ENCODE measurements at regions not wholly inside any gene's neighbourhood (a gene's known extent, or its start where the extent isn't known, plus 50 kb on each side); places are given as distances from the start of the nearest gene placed in this dataset.
A peak's percentile ranks its signal among the peaks of the same experiment; 100 is the strongest.

DNA sequence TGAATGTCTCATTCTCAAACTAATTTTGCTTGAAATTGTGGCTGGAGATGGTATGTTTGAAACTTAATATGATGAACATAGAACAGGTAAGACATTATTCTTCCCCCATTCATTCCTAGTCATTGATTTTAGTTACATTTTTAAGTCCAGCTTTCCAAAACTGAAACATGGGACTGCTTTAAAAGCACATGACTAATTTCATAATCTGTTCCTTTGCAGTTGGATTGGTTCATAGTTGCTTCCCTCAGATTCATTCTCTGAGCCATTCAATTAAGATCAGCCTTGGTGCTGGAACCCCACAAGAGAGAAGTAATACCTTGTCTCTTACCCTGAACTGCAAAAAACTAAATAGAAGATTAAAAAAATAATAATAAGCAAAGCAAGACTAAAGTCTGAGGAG lies 87.5 kb upstream of the TGFBR2 start:
- H3K27me3 ChIP-seq (ENCODE audit: control insufficient read depth, insufficient read depth, low read length), result no peaks in the 10 kb centered on the region
- H3K9ac ChIP-seq (ENCODE audit: low read length in 3 of 3), result no peak overlapping the region
- H3K27ac ChIP-seq (ENCODE audit: low read depth in 2 of 2, low read length in 2 of 2), result no peak overlapping the region
- H3K36me3 ChIP-seq (ENCODE audit: control insufficient read depth in 2 of 3, insufficient read depth in 3 of 3, low read length in 3 of 3), result no peaks in the 10 kb centered on the region
- no peaks in the 10 kb centered on the region for H3K4me1 ChIP-seq (ENCODE audit: control insufficient read depth in 2 of 3, insufficient read depth in 2 of 3, low read depth in 1 of 3, low read length in 3 of 3)
- FAIRE-seq (no peak), DNase-seq (no peak)
- H3K4me3 ChIP-seq (ENCODE audit: low read length in 3 of 3), result no peak overlapping the region
- intact Hi-C loops (cut with DNase I), result no loop called here
- H3K9me3 ChIP-seq (ENCODE audit: control insufficient read depth in 2 of 3, insufficient read depth in 1 of 3, low read length in 3 of 3), result no peaks in the 10 kb centered on the region
- TF ChIP-seq, protein P1, sequence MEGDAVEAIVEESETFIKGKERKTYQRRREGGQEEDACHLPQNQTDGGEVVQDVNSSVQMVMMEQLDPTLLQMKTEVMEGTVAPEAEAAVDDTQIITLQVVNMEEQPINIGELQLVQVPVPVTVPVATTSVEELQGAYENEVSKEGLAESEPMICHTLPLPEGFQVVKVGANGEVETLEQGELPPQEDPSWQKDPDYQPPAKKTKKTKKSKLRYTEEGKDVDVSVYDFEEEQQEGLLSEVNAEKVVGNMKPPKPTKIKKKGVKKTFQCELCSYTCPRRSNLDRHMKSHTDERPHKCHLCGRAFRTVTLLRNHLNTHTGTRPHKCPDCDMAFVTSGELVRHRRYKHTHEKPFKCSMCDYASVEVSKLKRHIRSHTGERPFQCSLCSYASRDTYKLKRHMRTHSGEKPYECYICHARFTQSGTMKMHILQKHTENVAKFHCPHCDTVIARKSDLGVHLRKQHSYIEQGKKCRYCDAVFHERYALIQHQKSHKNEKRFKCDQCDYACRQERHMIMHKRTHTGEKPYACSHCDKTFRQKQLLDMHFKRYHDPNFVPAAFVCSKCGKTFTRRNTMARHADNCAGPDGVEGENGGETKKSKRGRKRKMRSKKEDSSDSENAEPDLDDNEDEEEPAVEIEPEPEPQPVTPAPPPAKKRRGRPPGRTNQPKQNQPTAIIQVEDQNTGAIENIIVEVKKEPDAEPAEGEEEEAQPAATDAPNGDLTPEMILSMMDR (IDR thresholded peaks at IDR 0.05; ENCODE audit: borderline replicate concordance, extremely low read depth, insufficient read depth), result no peak

DNA sequence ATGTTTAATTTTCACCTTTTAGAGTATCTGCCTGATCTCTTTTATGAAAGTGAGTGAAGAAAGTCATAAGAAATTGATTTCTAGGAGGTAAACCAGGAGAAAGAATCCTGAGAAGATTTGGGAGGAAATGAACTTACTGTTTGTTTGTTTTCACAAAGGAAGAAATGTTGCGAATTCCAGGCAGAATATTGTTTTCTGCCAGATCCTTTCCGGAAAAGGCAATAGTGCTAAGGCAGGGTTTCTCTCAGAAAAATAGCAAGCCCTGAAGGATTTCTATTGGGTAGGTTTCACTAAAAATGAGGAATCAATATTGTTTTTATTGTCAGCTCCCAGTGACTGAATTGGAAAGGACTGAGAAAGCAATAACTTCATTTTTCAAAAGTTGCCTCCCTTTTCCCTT lies 85.7 kb upstream of the TGFBR2 start:
- Histone ChIP-seq H3K4me1 (ENCODE audit: control insufficient read depth in 2 of 3, insufficient read depth in 2 of 3, low read depth in 1 of 3, low read length in 3 of 3) (no peaks in the 10 kb centered on the region), H3K4me3 (ENCODE audit: low read length in 3 of 3) (no peak overlapping the region), H3K9ac (ENCODE audit: low read length in 3 of 3) (no peak overlapping the region), H3K27me3 (ENCODE audit: control insufficient read depth, insufficient read depth, low read length) (no peaks in the 10 kb centered on the region), H3K27ac (ENCODE audit: low read depth in 2 of 2, low read length in 2 of 2) (peak overlapping the region in 1 of 2 donors; percentile 13), H3K9me3 (ENCODE audit: control insufficient read depth in 2 of 3, insufficient read depth in 1 of 3, low read length in 3 of 3) (no peaks in the 10 kb centered on the region), H3K36me3 (ENCODE audit: control insufficient read depth in 2 of 3, insufficient read depth in 3 of 3, low read length in 3 of 3) (no peaks in the 10 kb centered on the region)
- intact Hi-C loops (cut with DNase I), result no loop called here
- DNase-seq, result no peak
- no peak for FAIRE-seq
- TF ChIP-seq, protein P1 (IDR thresholded peaks at IDR 0.05; ENCODE audit: borderline replicate concordance, extremely low read depth, insufficient read depth), result no peak

DNA sequence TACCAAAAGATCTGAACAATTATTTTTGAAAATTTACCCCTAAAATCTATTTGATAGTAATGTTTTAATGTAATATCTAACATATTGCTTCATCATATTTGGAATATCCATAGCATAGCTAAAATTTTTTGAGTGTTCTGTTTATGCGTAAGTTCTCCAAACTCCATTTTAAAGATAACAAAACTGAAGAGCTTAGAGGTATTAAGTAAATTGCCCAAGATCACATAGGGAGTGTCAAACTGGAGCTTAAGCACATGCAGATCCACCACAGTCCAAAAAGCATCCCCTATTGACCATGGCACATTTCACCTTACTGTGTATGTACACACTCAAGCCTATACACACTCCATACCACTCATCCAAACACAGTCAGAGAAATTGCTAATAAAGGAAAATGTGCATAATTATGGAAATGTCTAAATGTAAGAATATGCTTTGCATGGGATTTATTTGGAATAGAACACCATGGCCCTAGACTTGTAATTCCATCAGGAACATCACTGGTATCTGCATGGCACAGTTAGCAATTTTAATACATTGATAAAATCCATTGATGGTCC lies 85.2 kb upstream of the TGFBR2 start:
- peak overlapping the region in 1 of 2 donors; percentile 13 for H3K27ac ChIP-seq (ENCODE audit: low read depth in 2 of 2, low read length in 2 of 2)
- no peaks in the 10 kb centered on the region for H3K9me3 ChIP-seq (ENCODE audit: control insufficient read depth in 2 of 3, insufficient read depth in 1 of 3, low read length in 3 of 3)
- DNase-seq (no peak), FAIRE-seq (no peak)
- no peaks in the 10 kb centered on the region for H3K27me3 ChIP-seq (ENCODE audit: control insufficient read depth, insufficient read depth, low read length)
- intact Hi-C loops (cut with DNase I), result no loop called here
- H3K4me1 ChIP-seq (ENCODE audit: control insufficient read depth in 2 of 3, insufficient read depth in 2 of 3, low read depth in 1 of 3, low read length in 3 of 3), result no peaks in the 10 kb centered on the region
- no peak overlapping the region for H3K4me3 ChIP-seq (ENCODE audit: low read length in 3 of 3)
- TF ChIP-seq, protein P1 (IDR thresholded peaks at IDR 0.05; ENCODE audit: borderline replicate concordance, extremely low read depth, insufficient read depth), result no peak
- no peak overlapping the region for H3K9ac ChIP-seq (ENCODE audit: low read length in 3 of 3)
- no peaks in the 10 kb centered on the region for H3K36me3 ChIP-seq (ENCODE audit: control insufficient read depth in 2 of 3, insufficient read depth in 3 of 3, low read length in 3 of 3)

DNA sequence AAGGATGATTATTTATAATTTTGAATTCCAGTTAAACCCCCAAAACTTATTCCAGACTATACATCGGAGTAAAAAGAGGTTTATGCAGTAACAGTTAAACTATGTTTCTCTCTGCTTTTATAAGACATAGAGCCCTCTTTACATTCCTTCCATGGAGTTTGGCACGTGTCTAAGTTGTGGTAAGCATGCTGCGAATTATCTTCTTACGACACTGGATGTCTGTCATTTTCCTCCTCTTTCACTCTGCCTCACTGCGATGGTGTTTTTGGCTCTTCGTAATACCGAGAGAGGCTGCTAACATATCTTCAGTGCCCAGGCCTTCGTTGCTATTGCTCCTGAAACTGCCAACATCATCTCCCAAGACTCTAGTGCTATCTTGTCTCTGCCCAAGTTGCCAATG lies 83.9 kb upstream of the TGFBR2 start:
- H3K9me3 ChIP-seq (ENCODE audit: control insufficient read depth in 2 of 3, insufficient read depth in 1 of 3, low read length in 3 of 3), result no peaks in the 10 kb centered on the region
- H3K4me3 ChIP-seq (ENCODE audit: low read length in 3 of 3), result no peak overlapping the region
- TF ChIP-seq, protein P1 (IDR thresholded peaks at IDR 0.05; ENCODE audit: borderline replicate concordance, extremely low read depth, insufficient read depth), result no peak
- H3K9ac ChIP-seq (ENCODE audit: low read length in 3 of 3), result no peak overlapping the region
- intact Hi-C loops (cut with DNase I), result no loop called here
- H3K27me3 ChIP-seq (ENCODE audit: control insufficient read depth, insufficient read depth, low read length), result no peaks in the 10 kb centered on the region
- H3K27ac ChIP-seq (ENCODE audit: low read depth in 2 of 2, low read length in 2 of 2), result no peak overlapping the region
- no peaks in the 10 kb centered on the region for H3K4me1 ChIP-seq (ENCODE audit: control insufficient read depth in 2 of 3, insufficient read depth in 2 of 3, low read depth in 1 of 3, low read length in 3 of 3)
- DNase-seq (no peak), FAIRE-seq (no peak)
- H3K36me3 ChIP-seq (ENCODE audit: control insufficient read depth in 2 of 3, insufficient read depth in 3 of 3, low read length in 3 of 3), result no peaks in the 10 kb centered on the region
